Thoracic aorta (tissue), 2 donors: ENCODE measurements at regions not wholly inside any gene's neighbourhood (a gene's known extent, or its start where the extent isn't known, plus 50 kb on each side); places are given as distances from the start of the nearest gene placed in this dataset.
"Not testable (repeated sequence)": the region's sequence is repeated elsewhere in the genome, so short reads cannot be mapped to it uniquely, and the experiment has no call there.

Source experiments
- ATAC-seq: fragments of 150-250 bp; one replicate; pipeline ENCODE4 v1.8.0; 2017; ENCODE audit warnings: low read depth; ENCODE audit not compliant: insufficient number of reproducible peaks, low FRiP score
- DNase-seq: peaks from one replicate; pipeline ENCODE4 v3.0.0-alpha.2; 2020; ENCODE audit warnings: low spot score
- H3K27ac ChIP-seq, 2 donors: fragments of 200-600 bp; sonication (generic); 1 replicate in 1 of 2; 2 replicates in 1 of 2; pipeline ENCODE4 v1.5.1; 2016; ENCODE audit warnings: mild to moderate bottlenecking in 2 of 2, moderate library complexity in 2 of 2
- H3K27me3 ChIP-seq: fragments of 200-600 bp; sonication (generic); replicated peaks from 2 replicates; pipeline ENCODE4 v1.6.0; 2016; ENCODE audit warnings: mild to moderate bottlenecking; ENCODE audit not compliant: insufficient read depth
- H3K36me3 ChIP-seq: fragments of 200-600 bp; sonication (generic); one replicate; pipeline ENCODE4 v1.5.1; 2016
- H3K4me1 ChIP-seq, 2 donors: fragments of 200-600 bp; sonication (generic); 1 replicate in 1 of 2; 2 replicates in 1 of 2; pipeline versions ENCODE4 v1.5.1 to v1.6.0; 2016; ENCODE audit warnings: low read depth in 2 of 2, mild to moderate bottlenecking in 1 of 2; ENCODE audit not compliant: control insufficient read depth in 1 of 2
- H3K4me3 ChIP-seq: fragments of 200-600 bp; sonication (generic); 2 replicates; pipeline ENCODE4 v1.5.1; 2016; ENCODE audit warnings: mild to moderate bottlenecking
- H3K9me3 ChIP-seq: fragments of 200-600 bp; sonication (generic); 2 replicates; pipeline ENCODE4 v1.5.1; 2016
- TF ChIP-seq, protein P1 (sequence below): fragments of 200-600 bp; sonication (generic); IDR thresholded peaks from one replicate; pipeline ENCODE4 v1.5.1; 2019; ENCODE audit warnings: antibody characterized with exemption

- H3K27me3 ChIP-seq: no peaks in the 10 kb centered on the region
Measured at GRCh38 chr6:90362318-90362717, 65.7 kb upstream of the BACH2 start.

DNA sequence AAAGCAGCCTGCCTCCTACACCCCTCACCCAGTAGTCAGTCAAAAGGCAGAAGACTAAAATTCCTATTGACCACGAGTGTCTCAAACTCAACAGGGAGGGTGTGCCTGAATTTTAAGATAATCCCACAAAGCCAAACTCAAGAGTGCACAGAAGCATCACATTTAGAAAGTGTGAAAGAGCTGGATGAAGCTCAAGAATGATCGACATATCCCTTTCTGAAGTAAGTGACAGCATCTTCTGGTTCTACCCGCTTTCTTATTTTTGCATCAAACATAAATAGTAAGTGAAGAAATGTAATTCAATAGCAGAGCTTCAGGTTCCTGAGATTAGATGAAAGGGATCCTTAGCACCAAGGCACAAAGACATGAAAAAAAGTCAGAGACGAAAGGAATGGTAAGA, 64.5 kb upstream of the BACH2 start:
- no peak overlapping the region for H3K4me3 ChIP-seq
- no peaks in the 10 kb centered on the region for H3K36me3 ChIP-seq
- ATAC-seq (no peak), DNase-seq (no peak)
- H3K4me1 ChIP-seq: no peaks in the 10 kb centered on the region
- H3K27me3 ChIP-seq: no peaks in the 10 kb centered on the region
- H3K27ac ChIP-seq: no peak overlapping the region
- TF ChIP-seq, protein P1, sequence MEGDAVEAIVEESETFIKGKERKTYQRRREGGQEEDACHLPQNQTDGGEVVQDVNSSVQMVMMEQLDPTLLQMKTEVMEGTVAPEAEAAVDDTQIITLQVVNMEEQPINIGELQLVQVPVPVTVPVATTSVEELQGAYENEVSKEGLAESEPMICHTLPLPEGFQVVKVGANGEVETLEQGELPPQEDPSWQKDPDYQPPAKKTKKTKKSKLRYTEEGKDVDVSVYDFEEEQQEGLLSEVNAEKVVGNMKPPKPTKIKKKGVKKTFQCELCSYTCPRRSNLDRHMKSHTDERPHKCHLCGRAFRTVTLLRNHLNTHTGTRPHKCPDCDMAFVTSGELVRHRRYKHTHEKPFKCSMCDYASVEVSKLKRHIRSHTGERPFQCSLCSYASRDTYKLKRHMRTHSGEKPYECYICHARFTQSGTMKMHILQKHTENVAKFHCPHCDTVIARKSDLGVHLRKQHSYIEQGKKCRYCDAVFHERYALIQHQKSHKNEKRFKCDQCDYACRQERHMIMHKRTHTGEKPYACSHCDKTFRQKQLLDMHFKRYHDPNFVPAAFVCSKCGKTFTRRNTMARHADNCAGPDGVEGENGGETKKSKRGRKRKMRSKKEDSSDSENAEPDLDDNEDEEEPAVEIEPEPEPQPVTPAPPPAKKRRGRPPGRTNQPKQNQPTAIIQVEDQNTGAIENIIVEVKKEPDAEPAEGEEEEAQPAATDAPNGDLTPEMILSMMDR: no peak
- no peaks in the 10 kb centered on the region for H3K9me3 ChIP-seq

More at GRCh38 chr6:90362318-90362717, 65.7 kb upstream of the BACH2 start:
- H3K9me3 ChIP-seq: no peaks in the 10 kb centered on the region
- no peaks in the 10 kb centered on the region for H3K36me3 ChIP-seq
- no peaks in the 10 kb centered on the region for H3K4me1 ChIP-seq
- H3K4me3 ChIP-seq: no peak overlapping the region
- ATAC-seq (no peak), DNase-seq (no peak)
- TF ChIP-seq, protein P1: no peak
- H3K27ac ChIP-seq: no peak overlapping the region

DNA sequence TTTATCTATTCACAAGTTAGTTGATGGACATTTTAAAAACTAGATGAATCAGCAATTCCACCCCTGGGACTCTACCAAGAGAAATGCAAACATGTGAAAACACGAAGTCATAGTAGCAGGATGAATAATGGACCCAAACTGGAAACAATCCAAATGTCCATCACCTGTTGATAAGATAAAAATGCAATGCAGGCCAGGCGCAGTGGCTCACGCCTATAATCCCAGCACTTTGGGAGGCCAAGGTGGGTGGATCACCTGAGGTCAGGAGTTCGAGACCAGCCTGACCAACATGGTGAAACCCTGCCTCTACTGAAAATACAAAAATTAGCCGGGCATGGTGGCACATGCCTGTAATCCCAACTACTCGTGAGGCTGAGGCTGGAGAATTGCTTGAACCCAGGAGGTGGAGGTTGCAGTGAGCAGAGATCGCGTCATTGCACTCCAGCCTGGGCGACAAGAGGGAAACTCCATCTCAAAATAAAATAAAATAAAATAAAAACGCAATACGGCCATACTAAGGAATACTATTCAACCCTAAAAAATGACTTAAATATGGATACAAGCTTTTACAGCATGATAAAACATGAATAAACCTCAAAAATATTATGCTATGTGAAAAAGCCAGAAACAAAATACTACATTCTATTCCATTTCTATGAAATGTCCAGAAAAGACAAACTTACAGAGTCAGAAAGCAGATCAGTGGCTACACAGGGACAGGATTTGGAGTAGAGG, 61.6 kb upstream of the BACH2 start:
- not testable (repeated sequence) for H3K36me3 ChIP-seq, ATAC-seq, DNase-seq, H3K27me3 ChIP-seq, H3K4me1 ChIP-seq, H3K9me3 ChIP-seq, H3K4me3 ChIP-seq, H3K27ac ChIP-seq

GRCh38 chr6:90356012-90356421, 59.4 kb upstream of the BACH2 start:
- no peak overlapping the region for H3K4me3 ChIP-seq
- no peaks in the 10 kb centered on the region for H3K27me3 ChIP-seq
- no peak overlapping the region for H3K27ac ChIP-seq
- no peaks in the 10 kb centered on the region for H3K36me3 ChIP-seq
- no peak for ATAC-seq
- no peaks in the 10 kb centered on the region for H3K9me3 ChIP-seq
- DNase-seq: no peak
- TF ChIP-seq, protein P1: no peak
- no peaks in the 10 kb centered on the region for H3K4me1 ChIP-seq

DNA sequence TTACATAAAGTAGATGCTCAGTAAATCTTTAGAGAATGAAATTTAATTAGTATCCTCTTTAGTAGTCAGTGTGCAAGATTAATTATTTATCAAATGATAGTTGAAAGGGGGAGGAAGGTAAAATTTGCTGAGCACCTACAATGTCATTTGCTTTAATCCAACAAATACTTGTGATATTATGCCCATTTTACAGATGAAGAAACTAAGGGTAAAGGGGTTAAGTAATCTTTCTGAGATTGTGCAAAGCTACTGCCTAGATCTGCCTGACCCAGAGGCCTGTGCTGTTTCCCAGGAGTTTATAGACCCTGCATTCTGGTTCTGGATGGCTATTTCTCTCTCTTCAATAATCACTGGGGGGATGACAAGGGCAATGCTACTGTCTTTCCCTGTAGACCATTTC, 58.3 kb upstream of the BACH2 start:
- no peaks in the 10 kb centered on the region for H3K36me3 ChIP-seq
- no peak overlapping the region for H3K27ac ChIP-seq
- H3K4me3 ChIP-seq: no peak overlapping the region
- TF ChIP-seq, protein P1: no peak
- DNase-seq (no peak), ATAC-seq (no peak)
- H3K9me3 ChIP-seq: no peaks in the 10 kb centered on the region
- H3K27me3 ChIP-seq: no peaks in the 10 kb centered on the region
- no peaks in the 10 kb centered on the region for H3K4me1 ChIP-seq

DNA sequence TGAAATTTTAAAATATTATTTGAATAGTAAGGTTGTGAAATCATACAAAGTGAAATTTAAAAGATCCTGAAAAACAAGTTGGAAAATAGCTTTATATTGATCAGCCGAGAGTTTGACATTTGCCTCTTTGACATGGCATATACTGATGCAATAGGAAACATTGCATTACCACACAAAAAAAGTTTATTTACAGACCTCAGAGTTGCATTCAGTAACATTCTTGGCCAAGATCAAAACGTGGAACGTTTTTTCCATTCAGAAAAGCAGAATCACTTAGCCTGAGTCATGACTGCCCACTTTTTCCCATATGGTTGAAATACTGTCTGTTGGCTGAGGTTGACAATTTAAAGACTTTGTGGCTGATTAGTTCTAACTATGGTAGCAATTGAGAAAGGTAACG, 55.1 kb upstream of the BACH2 start:
- Histone ChIP-seq H3K9me3 (no peaks in the 10 kb centered on the region), H3K4me3 (no peak overlapping the region)
- TF ChIP-seq, protein P1: no peak

More for the DNA sequence above, 55.1 kb upstream of the BACH2 start:
- no peak for ATAC-seq
- Histone ChIP-seq H3K27me3 (no peaks in the 10 kb centered on the region), H3K36me3 (no peaks in the 10 kb centered on the region), H3K4me1 (no peaks in the 10 kb centered on the region), H3K27ac (no peak overlapping the region)
- DNase-seq: no peak
